B cell (primary cell): ENCODE measurements at regions not wholly inside any gene's neighbourhood (a gene's known extent, or its start where the extent isn't known, plus 50 kb on each side); places are given as distances from the start of the nearest gene placed in this dataset.

Experiments used
- ATAC-seq: fragments of 200-7000 bp; cut with Tn5 transposase; one replicate; pipeline ENCODE4 v1.10.0; 2021; ENCODE audit warnings: low read depth, mild to moderate bottlenecking, moderate number of reproducible peaks, moderate library complexity
- CTCF ChIA-PET: fragments of 350-600 bp; sonication (Branson Sonifier 250); formaldehyde crosslinking; loops from one replicate; lab custom pipeline; 2021; ENCODE audit warnings: antibody characterized with exemption, inconsistent platforms; lab: Charles Lee
- POLR2A ChIA-PET: fragments of 350-600 bp; sonication (Branson Sonifier 250); formaldehyde crosslinking; loops from one replicate; lab custom pipeline; 2021; ENCODE audit warnings: antibody characterized with exemption; lab: Charles Lee
- DNase-seq: peaks from one replicate; pipeline ENCODE4 v3.0.0; 2013
- H2AFZ ChIP-seq: 2 replicates; pipeline ENCODE4 v1.6.1; 2012; ENCODE audit warnings: mild to moderate bottlenecking, low read depth, low read length; ENCODE audit not compliant: insufficient read depth, poor library complexity, severe bottlenecking
- H3K27ac ChIP-seq, 2 donors: 1 replicate in 1 of 2; 2 replicates in 1 of 2; pipeline ENCODE4 v1.5.1; 2012 to 2013; ENCODE audit warnings: low read length in 2 of 2, mild to moderate bottlenecking in 2 of 2, moderate library complexity in 1 of 2
- H3K27me3 ChIP-seq, 4 experiments: fragments of 200-600 bp in 1 of 4; sonication (generic) in 1 of 4; replicated peaks in 1 of 4; 1 replicate in 2 of 4; 2 replicates in 2 of 4; pipeline versions ENCODE4 v1.6.1 to v1.7.0; 2013 to 2016; ENCODE audit warnings: low read length in 3 of 4, mild to moderate bottlenecking in 2 of 4, mixed read lengths in 1 of 4, moderate library complexity in 1 of 4; ENCODE audit not compliant: insufficient read depth in 4 of 4, control insufficient read depth in 3 of 4; ENCODE audit errors: control extremely low read depth in 1 of 4
- H3K36me3 ChIP-seq, 2 experiments: replicated peaks in 1 of 2; 1 replicate in 1 of 2; 2 replicates in 1 of 2; pipeline versions ENCODE4 v1.6.1 to v1.7.1; 2013; ENCODE audit warnings: low read length in 1 of 2; ENCODE audit not compliant: insufficient read depth in 2 of 2, control insufficient read depth in 1 of 2; ENCODE audit errors: control extremely low read depth in 1 of 2, extremely low read depth in 1 of 2
- H3K4me1 ChIP-seq, 2 donors: fragments of 200-600 bp in 1 of 2; sonication (generic) in 1 of 2; 1 replicate in 1 of 2; 2 replicates in 1 of 2; pipeline versions ENCODE4 v1.5.1 to v1.6.1; 2013 to 2017; ENCODE audit warnings: low read length in 2 of 2; ENCODE audit not compliant: control insufficient read depth in 2 of 2, insufficient read depth in 2 of 2
- H3K4me2 ChIP-seq: replicated peaks from 2 replicates; pipeline ENCODE3; 2012; ENCODE audit warnings: mild to moderate bottlenecking, low read depth, low read length; ENCODE audit not compliant: poor library complexity, severe bottlenecking
- H3K4me3 ChIP-seq, 5 experiments: fragments of 200-600 bp in 1 of 5; sonication (generic) in 1 of 5; 1 replicate in 3 of 5; 2 replicates in 2 of 5; pipeline versions ENCODE4 v1.5.1 to v1.7.0; 2011 to 2016; ENCODE audit warnings: low read length in 4 of 5, mild to moderate bottlenecking in 4 of 5, low read depth in 2 of 5, control low read depth in 1 of 5, moderate library complexity in 1 of 5; ENCODE audit not compliant: insufficient read depth in 1 of 5; ENCODE audit errors: control extremely low read depth in 1 of 5, extremely low read depth in 1 of 5
- H3K79me2 ChIP-seq: fragments of 200-600 bp; sonication (generic); one replicate; pipeline ENCODE4 v1.6.0; 2016; ENCODE audit warnings: low read length; ENCODE audit not compliant: control insufficient read depth, insufficient read depth
- H3K9ac ChIP-seq: fragments of 200-600 bp; sonication (generic); 2 replicates; pipeline ENCODE4 v1.6.1; 2017; ENCODE audit warnings: mild to moderate bottlenecking, low read length, moderate library complexity
- H3K9me3 ChIP-seq, 3 donors: one replicate each; pipeline versions ENCODE4 v1.6.1 to v1.7.1; 2013; ENCODE audit warnings: low read length in 2 of 3; ENCODE audit not compliant: control insufficient read depth in 2 of 3, insufficient read depth in 1 of 3; ENCODE audit errors: control extremely low read depth in 1 of 3
- H4K20me1 ChIP-seq: 2 replicates; pipeline ENCODE4 v1.6.0; 2012; ENCODE audit warnings: mild to moderate bottlenecking, low read length; ENCODE audit not compliant: insufficient read depth, control insufficient read depth, poor library complexity, severe bottlenecking
- H3K27ac Mint-ChIP-seq: one replicate; pipeline ENCODE4 v1.8.0; 2021; ENCODE audit warnings: mixed read lengths
- H3K27me3 Mint-ChIP-seq: one replicate; pipeline ENCODE4 v1.8.0; 2021; ENCODE audit warnings: mixed read lengths
- H3K4me1 Mint-ChIP-seq: one replicate; pipeline ENCODE4 v1.8.0; 2021; ENCODE audit warnings: mixed read lengths
- H3K4me3 Mint-ChIP-seq: one replicate; pipeline ENCODE4 v1.8.0; 2021; ENCODE audit warnings: mixed read lengths
- H3K9me3 Mint-ChIP-seq: one replicate; pipeline ENCODE4 v1.8.0; 2022; ENCODE audit warnings: mixed read lengths; ENCODE audit not compliant: insufficient read depth
- EZH2 ChIP-seq: IDR thresholded peaks from 2 replicates; pipeline ENCODE4 v1.6.1; 2012; ENCODE audit warnings: borderline replicate concordance, low read depth, mild to moderate bottlenecking, moderate library complexity, low read length; ENCODE audit not compliant: insufficient read depth, poor library complexity, severe bottlenecking
- WGBS: methylation state at CpG from one replicate; pipeline ENCODE4 v1.1.5; 2013; ENCODE audit warnings: missing lambda C conversion rate; ENCODE audit not compliant: insufficient coverage; 5-methylcytosine and 5-hydroxymethylcytosine counted together
- intact Hi-C: fragments of 100-400 bp; cut with micrococcal nuclease; formaldehyde crosslinking; loops from one replicate; pipeline ENCODE4 v1.10.0; 2022
- TF ChIP-seq, protein P1 (sequence below): fragments of 200-600 bp; IDR thresholded peaks from one replicate; pipeline ENCODE4 v1.8.0; 2022; ENCODE audit warnings: antibody characterized with exemption, mild to moderate bottlenecking

DNA sequence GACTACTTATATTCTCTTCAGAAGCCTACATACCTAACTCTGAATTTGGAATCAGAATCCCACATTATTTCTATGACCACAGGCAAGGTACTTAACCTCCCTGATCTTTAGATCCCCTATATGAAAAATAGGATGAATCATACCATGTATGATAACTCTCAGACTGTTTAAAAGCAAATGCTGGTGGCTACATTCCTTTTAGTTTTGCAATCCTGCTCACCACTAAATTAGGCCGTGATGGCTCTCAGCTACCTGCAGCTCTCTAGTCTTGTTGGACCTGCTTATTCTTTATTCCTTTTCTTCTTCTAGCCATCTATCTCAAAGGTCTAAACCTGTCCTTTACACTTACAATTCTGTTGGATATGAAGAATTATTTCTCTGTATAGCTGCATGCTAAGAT lies 303.4 kb upstream of the ATP10B start:
- POLR2A ChIA-PET = no interaction called here
- H3K4me3 Mint-ChIP-seq = no peak overlapping the region

DNA sequence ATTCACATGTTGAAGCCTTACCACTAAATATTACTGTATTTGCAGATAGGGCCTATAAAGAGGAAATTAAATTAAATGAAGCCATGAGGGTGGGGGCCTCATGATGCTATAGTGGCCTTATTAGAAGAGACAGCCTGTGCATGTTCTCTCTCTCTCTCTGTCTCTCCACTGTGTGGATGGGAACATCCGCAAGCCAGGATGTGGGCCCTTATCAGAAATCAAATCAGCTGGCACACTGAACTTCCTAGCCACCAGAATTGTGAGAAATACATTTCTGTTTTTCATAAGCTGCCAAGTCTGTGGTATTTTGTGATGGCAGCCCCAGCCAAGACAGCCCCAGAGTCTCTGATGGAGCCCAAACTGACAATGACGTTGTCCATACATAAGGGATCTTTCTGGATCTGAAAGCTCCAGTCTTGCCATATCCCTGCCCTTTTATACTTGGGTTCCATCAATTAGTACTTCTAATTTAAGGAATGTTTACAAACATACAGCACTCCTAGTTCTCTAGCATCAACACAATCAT lies 300.5 kb upstream of the ATP10B start:
- Histone ChIP-seq H3K9ac (no peak overlapping the region), H3K4me3 (no peak overlapping the region), H3K79me2 (no peaks in the 10 kb centered on the region), H3K4me1 (no peaks in the 10 kb centered on the region), H3K27me3 (no peaks in the 10 kb centered on the region), H3K4me2 (no peak overlapping the region), H2AFZ (no peak overlapping the region), H4K20me1 (no peaks in the 10 kb centered on the region), H3K27ac (no peak overlapping the region), H3K9me3 (no peaks in the 10 kb centered on the region), H3K36me3 (no peaks in the 10 kb centered on the region)
- ChIA-PET POLR2A (no interaction called here), CTCF (no interaction called here)
- TF ChIP-seq, protein P1, sequence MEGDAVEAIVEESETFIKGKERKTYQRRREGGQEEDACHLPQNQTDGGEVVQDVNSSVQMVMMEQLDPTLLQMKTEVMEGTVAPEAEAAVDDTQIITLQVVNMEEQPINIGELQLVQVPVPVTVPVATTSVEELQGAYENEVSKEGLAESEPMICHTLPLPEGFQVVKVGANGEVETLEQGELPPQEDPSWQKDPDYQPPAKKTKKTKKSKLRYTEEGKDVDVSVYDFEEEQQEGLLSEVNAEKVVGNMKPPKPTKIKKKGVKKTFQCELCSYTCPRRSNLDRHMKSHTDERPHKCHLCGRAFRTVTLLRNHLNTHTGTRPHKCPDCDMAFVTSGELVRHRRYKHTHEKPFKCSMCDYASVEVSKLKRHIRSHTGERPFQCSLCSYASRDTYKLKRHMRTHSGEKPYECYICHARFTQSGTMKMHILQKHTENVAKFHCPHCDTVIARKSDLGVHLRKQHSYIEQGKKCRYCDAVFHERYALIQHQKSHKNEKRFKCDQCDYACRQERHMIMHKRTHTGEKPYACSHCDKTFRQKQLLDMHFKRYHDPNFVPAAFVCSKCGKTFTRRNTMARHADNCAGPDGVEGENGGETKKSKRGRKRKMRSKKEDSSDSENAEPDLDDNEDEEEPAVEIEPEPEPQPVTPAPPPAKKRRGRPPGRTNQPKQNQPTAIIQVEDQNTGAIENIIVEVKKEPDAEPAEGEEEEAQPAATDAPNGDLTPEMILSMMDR = no peak
- TF ChIP-seq EZH2 = no peak
- no peaks in the 10 kb centered on the region for H3K4me1 Mint-ChIP-seq
- peaks cover 2% of the 10 kb centered on the region for H3K9me3 Mint-ChIP-seq
- no peak overlapping the region for H3K4me3 Mint-ChIP-seq
- no peak overlapping the region for H3K27ac Mint-ChIP-seq
- 40% methylated on average over 1 of the region's 2 CpGs for WGBS
- intact Hi-C loops = no loop called here
- ATAC-seq (no peak), DNase-seq (no peak)
- no peaks in the 10 kb centered on the region for H3K27me3 Mint-ChIP-seq

More for the DNA sequence above, 303.4 kb upstream of the ATP10B start:
- H3K27ac ChIP-seq = no peak overlapping the region
- no peaks in the 10 kb centered on the region for H3K79me2 ChIP-seq
- TF ChIP-seq, protein P1 = no peak
- TF ChIP-seq EZH2 = no peak
- Mint-ChIP-seq H3K4me1 (no peaks in the 10 kb centered on the region), H3K27me3 (no peaks in the 10 kb centered on the region), H3K9me3 (peaks cover 2% of the 10 kb centered on the region), H3K27ac (no peak overlapping the region)
- no peak overlapping the region for H2AFZ ChIP-seq
- WGBS = no CpG with 5 or more reads among the region's 1 CpG
- intact Hi-C loops = no loop called here
- ATAC-seq (no peak), DNase-seq (no peak)
- no peaks in the 10 kb centered on the region for H3K36me3 ChIP-seq
- no peak overlapping the region for H3K4me2 ChIP-seq
- CTCF ChIA-PET = no interaction called here
- H3K4me3 ChIP-seq = no peak overlapping the region
- no peak overlapping the region for H3K9ac ChIP-seq
- no peaks in the 10 kb centered on the region for H3K4me1 ChIP-seq
- no peaks in the 10 kb centered on the region for H3K27me3 ChIP-seq
- H4K20me1 ChIP-seq = no peaks in the 10 kb centered on the region
- no peaks in the 10 kb centered on the region for H3K9me3 ChIP-seq
